ENCODE measurements at regions not wholly inside any gene's neighbourhood (a gene's known extent, or its start where the extent isn't known, plus 50 kb on each side); places are given as distances from the start of the nearest gene placed in this dataset.

DNA sequence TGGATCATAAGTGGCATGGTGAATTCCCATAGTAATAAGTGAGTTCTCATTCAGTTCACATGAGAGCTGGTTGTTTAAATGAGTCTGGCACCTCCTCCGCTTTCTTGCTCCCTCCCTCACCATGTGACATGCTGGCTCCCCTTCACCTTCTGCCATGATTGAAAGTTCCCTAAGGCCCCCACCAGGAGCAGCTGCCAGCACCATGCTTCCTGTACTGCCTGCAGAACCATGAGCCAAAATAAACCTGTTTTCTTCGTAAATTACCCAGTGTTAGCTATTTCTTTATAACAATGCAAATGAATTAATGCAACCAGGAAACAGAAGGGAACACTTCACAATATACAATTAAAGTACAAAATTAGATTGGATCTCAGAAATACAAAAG is 257.0 kb downstream of the MREG start:
- H3K9me3 Mint-ChIP-seq = peaks cover 9% of the 10 kb centered on the region
- ChIA-PET CTCF (no interaction called here), POLR2A (no interaction called here)
- TF ChIP-seq, protein P1, sequence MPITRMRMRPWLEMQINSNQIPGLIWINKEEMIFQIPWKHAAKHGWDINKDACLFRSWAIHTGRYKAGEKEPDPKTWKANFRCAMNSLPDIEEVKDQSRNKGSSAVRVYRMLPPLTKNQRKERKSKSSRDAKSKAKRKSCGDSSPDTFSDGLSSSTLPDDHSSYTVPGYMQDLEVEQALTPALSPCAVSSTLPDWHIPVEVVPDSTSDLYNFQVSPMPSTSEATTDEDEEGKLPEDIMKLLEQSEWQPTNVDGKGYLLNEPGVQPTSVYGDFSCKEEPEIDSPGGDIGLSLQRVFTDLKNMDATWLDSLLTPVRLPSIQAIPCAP (CRISPR knock-in tag; IDR thresholded peaks at IDR 0.05) = no peak
- H3K4me3 Mint-ChIP-seq = no peak overlapping the region
- DNase-seq (ENCODE audit: low spot score) (no peak), ATAC-seq (no peak)
- H3K36me3 Mint-ChIP-seq = peaks cover 1% of the 10 kb centered on the region
- peaks cover 6% of the 10 kb centered on the region for H3K4me1 Mint-ChIP-seq
- H3K27me3 Mint-ChIP-seq (ENCODE audit: low read depth) = no peaks in the 10 kb centered on the region
- no peak overlapping the region for H3K27ac Mint-ChIP-seq

DNA sequence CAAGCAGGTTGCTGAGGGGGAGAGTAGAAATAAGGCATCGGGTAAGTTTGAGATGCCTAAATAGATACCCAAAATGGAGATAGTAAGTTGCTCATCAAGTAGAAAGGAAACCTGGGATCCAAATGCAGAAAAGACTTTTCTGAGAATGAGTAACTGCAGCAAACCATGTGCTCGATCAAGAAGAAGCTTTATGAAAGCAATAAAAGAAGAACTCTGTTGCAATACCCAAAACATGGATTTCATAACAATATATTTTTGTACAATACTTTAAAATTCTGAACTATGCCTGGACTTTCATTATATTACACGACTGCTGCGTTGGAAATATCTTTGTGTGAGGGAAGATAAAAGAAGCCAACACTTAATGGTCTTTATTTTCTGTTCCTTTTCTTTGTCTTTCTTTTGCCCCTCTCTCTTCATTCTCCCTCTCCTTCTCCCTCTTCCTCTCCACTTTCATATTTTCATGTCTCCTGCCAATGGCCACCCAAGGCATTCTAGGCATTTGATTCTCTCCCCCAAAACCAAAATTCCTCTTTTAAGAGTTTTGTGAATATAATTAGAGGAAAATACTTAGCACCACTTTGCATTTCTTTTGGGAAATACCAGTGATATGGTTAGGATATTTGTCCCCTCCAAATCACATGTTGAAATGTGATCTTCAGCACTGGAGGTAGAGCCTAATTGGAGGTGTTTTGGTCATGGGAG is 257.6 kb downstream of the MREG start:
- ATAC-seq = no peak
- Mint-ChIP-seq H3K9me3 (peaks cover 6% of the 10 kb centered on the region), H3K27me3 (ENCODE audit: low read depth) (no peaks in the 10 kb centered on the region), H3K4me3 (no peak overlapping the region), H3K36me3 (no peaks in the 10 kb centered on the region), H3K4me1 (peaks cover 3% of the 10 kb centered on the region), H3K27ac (no peak overlapping the region)
- POLR2A ChIA-PET = no interaction called here
- CTCF ChIA-PET = no interaction called here
- no peak for DNase-seq (ENCODE audit: low spot score)
- TF ChIP-seq, protein P1 (CRISPR knock-in tag; IDR thresholded peaks at IDR 0.05) = no peak
- TF ChIP-seq, protein P2, sequence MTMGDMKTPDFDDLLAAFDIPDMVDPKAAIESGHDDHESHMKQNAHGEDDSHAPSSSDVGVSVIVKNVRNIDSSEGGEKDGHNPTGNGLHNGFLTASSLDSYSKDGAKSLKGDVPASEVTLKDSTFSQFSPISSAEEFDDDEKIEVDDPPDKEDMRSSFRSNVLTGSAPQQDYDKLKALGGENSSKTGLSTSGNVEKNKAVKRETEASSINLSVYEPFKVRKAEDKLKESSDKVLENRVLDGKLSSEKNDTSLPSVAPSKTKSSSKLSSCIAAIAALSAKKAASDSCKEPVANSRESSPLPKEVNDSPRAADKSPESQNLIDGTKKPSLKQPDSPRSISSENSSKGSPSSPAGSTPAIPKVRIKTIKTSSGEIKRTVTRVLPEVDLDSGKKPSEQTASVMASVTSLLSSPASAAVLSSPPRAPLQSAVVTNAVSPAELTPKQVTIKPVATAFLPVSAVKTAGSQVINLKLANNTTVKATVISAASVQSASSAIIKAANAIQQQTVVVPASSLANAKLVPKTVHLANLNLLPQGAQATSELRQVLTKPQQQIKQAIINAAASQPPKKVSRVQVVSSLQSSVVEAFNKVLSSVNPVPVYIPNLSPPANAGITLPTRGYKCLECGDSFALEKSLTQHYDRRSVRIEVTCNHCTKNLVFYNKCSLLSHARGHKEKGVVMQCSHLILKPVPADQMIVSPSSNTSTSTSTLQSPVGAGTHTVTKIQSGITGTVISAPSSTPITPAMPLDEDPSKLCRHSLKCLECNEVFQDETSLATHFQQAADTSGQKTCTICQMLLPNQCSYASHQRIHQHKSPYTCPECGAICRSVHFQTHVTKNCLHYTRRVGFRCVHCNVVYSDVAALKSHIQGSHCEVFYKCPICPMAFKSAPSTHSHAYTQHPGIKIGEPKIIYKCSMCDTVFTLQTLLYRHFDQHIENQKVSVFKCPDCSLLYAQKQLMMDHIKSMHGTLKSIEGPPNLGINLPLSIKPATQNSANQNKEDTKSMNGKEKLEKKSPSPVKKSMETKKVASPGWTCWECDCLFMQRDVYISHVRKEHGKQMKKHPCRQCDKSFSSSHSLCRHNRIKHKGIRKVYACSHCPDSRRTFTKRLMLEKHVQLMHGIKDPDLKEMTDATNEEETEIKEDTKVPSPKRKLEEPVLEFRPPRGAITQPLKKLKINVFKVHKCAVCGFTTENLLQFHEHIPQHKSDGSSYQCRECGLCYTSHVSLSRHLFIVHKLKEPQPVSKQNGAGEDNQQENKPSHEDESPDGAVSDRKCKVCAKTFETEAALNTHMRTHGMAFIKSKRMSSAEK (CRISPR knock-in tag; IDR thresholded peaks at IDR 0.05; ENCODE audit: borderline replicate concordance) = no peak
- TF ChIP-seq, protein P3, sequence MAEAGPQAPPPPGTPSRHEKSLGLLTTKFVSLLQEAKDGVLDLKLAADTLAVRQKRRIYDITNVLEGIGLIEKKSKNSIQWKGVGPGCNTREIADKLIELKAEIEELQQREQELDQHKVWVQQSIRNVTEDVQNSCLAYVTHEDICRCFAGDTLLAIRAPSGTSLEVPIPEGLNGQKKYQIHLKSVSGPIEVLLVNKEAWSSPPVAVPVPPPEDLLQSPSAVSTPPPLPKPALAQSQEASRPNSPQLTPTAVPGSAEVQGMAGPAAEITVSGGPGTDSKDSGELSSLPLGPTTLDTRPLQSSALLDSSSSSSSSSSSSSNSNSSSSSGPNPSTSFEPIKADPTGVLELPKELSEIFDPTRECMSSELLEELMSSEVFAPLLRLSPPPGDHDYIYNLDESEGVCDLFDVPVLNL (CRISPR knock-in tag; IDR thresholded peaks at IDR 0.05; ENCODE audit: borderline replicate concordance, low read depth) = no peak
- TF ChIP-seq CBFB (CRISPR knock-in tag; IDR thresholded peaks at IDR 0.05; ENCODE audit: low read depth) = no peak
- TF ChIP-seq, protein P4, sequence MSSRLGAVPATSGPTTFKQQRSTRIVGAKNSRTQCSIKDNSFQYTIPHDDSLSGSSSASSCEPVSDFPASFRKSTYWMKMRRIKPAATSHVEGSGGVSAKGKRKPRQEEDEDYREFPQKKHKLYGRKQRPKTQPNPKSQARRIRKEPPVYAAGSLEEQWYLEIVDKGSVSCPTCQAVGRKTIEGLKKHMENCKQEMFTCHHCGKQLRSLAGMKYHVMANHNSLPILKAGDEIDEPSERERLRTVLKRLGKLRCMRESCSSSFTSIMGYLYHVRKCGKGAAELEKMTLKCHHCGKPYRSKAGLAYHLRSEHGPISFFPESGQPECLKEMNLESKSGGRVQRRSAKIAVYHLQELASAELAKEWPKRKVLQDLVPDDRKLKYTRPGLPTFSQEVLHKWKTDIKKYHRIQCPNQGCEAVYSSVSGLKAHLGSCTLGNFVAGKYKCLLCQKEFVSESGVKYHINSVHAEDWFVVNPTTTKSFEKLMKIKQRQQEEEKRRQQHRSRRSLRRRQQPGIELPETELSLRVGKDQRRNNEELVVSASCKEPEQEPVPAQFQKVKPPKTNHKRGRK (CRISPR knock-in tag; IDR thresholded peaks at IDR 0.05; ENCODE audit: borderline replicate concordance) = no peak
- TF ChIP-seq, protein P5, sequence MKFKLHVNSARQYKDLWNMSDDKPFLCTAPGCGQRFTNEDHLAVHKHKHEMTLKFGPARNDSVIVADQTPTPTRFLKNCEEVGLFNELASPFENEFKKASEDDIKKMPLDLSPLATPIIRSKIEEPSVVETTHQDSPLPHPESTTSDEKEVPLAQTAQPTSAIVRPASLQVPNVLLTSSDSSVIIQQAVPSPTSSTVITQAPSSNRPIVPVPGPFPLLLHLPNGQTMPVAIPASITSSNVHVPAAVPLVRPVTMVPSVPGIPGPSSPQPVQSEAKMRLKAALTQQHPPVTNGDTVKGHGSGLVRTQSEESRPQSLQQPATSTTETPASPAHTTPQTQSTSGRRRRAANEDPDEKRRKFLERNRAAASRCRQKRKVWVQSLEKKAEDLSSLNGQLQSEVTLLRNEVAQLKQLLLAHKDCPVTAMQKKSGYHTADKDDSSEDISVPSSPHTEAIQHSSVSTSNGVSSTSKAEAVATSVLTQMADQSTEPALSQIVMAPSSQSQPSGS (CRISPR knock-in tag; IDR thresholded peaks at IDR 0.05; ENCODE audit: borderline replicate concordance, low read depth) = no peak
- TF ChIP-seq, protein P6, sequence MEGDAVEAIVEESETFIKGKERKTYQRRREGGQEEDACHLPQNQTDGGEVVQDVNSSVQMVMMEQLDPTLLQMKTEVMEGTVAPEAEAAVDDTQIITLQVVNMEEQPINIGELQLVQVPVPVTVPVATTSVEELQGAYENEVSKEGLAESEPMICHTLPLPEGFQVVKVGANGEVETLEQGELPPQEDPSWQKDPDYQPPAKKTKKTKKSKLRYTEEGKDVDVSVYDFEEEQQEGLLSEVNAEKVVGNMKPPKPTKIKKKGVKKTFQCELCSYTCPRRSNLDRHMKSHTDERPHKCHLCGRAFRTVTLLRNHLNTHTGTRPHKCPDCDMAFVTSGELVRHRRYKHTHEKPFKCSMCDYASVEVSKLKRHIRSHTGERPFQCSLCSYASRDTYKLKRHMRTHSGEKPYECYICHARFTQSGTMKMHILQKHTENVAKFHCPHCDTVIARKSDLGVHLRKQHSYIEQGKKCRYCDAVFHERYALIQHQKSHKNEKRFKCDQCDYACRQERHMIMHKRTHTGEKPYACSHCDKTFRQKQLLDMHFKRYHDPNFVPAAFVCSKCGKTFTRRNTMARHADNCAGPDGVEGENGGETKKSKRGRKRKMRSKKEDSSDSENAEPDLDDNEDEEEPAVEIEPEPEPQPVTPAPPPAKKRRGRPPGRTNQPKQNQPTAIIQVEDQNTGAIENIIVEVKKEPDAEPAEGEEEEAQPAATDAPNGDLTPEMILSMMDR (IDR thresholded peaks at IDR 0.05) = no peak
- TF ChIP-seq, protein P7, sequence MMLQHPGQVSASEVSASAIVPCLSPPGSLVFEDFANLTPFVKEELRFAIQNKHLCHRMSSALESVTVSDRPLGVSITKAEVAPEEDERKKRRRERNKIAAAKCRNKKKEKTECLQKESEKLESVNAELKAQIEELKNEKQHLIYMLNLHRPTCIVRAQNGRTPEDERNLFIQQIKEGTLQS (CRISPR knock-in tag; conservative IDR thresholded peaks at IDR 0.05) = no peak
- TF ChIP-seq TEAD1 (CRISPR knock-in tag; IDR thresholded peaks at IDR 0.05) = no peak
- TF ChIP-seq, protein P8, sequence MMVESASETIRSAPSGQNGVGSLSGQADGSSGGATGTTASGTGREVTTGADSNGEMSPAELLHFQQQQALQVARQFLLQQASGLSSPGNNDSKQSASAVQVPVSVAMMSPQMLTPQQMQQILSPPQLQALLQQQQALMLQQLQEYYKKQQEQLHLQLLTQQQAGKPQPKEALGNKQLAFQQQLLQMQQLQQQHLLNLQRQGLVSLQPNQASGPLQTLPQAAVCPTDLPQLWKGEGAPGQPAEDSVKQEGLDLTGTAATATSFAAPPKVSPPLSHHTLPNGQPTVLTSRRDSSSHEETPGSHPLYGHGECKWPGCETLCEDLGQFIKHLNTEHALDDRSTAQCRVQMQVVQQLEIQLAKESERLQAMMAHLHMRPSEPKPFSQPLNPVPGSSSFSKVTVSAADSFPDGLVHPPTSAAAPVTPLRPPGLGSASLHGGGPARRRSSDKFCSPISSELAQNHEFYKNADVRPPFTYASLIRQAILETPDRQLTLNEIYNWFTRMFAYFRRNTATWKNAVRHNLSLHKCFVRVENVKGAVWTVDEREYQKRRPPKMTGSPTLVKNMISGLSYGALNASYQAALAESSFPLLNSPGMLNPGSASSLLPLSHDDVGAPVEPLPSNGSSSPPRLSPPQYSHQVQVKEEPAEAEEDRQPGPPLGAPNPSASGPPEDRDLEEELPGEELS (CRISPR knock-in tag; IDR thresholded peaks at IDR 0.05) = no peak
- TF ChIP-seq, protein P9, sequence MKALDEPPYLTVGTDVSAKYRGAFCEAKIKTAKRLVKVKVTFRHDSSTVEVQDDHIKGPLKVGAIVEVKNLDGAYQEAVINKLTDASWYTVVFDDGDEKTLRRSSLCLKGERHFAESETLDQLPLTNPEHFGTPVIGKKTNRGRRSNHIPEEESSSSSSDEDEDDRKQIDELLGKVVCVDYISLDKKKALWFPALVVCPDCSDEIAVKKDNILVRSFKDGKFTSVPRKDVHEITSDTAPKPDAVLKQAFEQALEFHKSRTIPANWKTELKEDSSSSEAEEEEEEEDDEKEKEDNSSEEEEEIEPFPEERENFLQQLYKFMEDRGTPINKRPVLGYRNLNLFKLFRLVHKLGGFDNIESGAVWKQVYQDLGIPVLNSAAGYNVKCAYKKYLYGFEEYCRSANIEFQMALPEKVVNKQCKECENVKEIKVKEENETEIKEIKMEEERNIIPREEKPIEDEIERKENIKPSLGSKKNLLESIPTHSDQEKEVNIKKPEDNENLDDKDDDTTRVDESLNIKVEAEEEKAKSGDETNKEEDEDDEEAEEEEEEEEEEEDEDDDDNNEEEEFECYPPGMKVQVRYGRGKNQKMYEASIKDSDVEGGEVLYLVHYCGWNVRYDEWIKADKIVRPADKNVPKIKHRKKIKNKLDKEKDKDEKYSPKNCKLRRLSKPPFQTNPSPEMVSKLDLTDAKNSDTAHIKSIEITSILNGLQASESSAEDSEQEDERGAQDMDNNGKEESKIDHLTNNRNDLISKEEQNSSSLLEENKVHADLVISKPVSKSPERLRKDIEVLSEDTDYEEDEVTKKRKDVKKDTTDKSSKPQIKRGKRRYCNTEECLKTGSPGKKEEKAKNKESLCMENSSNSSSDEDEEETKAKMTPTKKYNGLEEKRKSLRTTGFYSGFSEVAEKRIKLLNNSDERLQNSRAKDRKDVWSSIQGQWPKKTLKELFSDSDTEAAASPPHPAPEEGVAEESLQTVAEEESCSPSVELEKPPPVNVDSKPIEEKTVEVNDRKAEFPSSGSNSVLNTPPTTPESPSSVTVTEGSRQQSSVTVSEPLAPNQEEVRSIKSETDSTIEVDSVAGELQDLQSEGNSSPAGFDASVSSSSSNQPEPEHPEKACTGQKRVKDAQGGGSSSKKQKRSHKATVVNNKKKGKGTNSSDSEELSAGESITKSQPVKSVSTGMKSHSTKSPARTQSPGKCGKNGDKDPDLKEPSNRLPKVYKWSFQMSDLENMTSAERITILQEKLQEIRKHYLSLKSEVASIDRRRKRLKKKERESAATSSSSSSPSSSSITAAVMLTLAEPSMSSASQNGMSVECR (CRISPR knock-in tag; IDR thresholded peaks at IDR 0.05; ENCODE audit: borderline replicate concordance) = no peak
